ENCODE measurements at regions not wholly inside any gene's neighbourhood (a gene's known extent, or its start where the extent isn't known, plus 50 kb on each side); places are given as distances from the start of the nearest gene placed in this dataset.

DNA sequence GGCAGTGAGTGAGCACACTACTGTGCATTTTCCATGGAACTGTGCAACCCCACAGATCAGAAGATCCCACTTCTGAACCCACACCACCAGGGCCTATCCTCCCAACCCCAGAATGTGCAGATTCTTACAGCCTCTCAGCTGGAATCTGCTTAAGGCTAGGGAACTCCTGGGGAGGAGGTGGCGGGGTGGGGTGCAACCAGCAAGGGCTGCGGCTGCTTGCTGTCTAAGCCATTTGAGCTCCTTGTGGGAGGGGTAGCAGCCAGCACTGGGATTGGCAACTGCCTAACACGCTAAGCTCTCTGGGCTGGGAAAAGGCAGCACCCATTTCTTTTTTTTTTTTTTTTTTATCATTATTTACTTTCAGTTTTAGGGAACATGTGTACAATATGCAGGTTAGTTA is 353.3 kb downstream of the RAB28 start:
- DNase-seq, result no peak

DNA sequence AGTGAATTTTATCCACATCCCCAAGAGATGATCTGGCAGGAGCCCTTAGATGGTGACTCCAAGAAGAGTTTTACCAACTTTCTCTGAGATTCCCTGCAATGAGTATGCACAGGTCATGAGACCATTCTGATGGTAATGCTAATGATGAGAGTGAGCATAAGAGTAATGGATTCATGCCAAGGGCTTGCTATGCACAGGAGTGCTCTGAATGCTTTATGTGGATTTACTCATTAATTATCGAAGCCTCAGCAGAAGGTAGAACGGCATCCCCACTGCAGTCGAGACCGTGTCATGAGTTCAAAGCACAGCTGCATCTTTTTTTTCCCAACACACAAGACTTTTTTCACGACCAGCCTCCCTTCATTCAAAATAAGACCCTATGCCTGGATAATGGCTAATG is 355.0 kb downstream of the RAB28 start:
- DNase-seq, result no peak

DNA sequence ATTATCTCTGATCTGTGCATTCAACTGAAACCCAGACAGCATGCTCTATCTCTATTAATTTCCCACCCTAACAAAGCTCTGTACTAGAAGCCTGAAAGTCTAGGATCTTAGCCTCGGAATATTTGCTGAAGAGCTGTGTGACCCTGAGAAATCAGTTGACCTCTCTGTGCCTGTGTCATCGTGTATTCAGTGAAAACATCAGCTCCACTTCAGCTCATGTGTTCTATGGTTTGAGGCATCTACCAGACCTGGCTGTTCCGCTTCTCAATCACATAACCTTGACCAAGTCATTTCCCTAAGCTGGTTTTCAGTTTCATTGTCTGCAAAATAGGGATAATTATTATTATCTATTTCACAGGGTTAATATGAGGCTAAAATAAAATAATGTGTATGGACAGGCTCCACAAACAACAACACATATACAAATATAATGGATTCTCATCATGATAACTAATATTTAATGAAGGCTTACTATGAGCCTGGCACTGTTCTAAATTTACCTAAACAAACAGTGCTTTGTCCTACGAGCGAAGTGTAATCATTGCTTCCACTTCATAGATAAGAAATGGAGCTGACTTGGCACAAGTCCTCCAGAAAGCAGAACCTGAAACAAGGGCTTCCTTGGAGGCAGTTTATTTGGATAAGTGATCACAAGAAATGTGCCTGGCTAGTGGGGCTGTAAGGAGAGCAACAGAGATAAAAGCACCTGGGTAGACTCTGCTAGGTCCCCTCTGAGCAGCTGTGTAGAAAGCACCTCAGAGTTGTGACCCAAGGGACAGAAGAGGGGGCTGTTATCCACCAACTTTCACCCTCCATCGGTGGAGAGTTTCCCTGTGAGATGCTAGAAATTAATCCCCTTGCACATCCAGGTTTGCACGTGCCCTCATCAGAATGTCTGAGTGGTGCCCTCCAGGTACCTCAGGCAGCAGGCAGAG is 356.9 kb downstream of the RAB28 start:
- no peak for DNase-seq

DNA sequence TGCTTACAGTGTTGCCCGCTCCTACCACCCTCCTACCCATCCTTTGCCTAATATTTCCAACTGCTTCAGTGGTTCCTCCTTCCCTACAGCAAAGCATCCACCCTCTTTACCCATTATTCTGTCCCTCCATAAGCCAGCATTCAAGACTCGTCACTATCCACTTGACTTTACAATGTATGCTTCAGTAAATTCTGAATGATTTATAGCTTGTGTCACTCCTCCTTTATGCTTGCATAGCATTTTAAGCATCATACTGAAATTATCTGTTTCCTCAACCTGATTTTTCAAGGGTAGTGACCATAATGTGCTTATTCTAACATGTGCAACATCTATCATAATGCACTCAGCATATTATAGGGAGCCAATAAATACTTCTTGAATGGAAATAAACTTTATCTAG is 365.5 kb downstream of the RAB28 start:
- no peak for DNase-seq

DNA sequence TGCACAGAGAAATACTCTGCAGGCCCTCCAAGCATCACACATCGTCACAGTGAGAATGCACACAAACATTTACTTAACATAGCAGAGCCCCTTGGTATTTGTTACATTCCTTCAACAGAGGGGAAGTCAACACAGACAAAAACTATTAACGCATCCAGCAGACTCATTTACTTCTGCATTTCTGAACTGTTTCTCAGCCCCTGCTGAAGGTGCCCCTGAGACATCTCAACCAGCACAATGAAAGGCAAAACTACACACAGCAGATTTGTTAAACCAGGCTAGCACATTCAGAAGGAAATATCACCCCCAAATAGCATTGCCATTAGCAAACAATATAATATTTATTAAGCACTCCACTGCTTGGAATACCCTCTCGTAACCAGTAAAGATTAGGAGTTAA is 367.0 kb downstream of the RAB28 start:
- DNase-seq, result no peak

DNA sequence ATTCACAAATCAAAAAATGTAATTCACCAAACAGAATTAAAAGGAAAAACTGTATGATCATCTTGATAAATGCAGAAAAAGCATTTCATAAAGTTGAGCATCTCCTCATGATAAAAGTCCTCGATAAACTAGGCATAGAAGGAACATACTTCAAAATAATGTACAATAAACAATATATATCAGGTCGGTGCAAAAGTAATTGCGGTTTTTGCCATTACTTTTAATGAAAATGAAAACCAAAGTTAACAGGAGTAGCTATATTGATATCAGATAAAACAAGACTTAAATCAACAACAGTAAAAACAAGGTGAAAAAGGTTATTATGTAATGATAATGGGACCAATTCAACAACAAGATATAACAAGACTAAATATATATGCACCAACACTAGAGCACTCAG is 372.1 kb downstream of the RAB28 start:
- no peak for DNase-seq

DNA sequence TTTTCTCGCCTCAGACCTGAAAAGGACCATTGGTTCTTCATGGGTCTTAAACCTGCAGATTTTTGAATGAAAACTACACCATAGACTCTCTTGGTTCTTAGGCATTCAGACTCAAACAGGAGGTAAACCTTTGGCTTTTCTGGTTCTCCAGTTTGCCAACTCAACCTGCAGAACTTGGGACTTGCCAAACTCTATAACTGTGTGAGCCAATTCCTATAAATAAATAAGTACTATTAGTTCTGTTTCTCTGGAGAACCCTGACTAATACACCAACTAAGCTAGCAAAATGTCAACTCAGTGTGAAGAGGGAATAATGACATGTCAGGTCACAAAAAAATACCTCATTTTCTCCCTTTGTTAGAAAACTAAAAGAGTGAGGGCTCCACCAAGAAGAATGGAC is 374.6 kb downstream of the RAB28 start:
- no peak for DNase-seq

DNA sequence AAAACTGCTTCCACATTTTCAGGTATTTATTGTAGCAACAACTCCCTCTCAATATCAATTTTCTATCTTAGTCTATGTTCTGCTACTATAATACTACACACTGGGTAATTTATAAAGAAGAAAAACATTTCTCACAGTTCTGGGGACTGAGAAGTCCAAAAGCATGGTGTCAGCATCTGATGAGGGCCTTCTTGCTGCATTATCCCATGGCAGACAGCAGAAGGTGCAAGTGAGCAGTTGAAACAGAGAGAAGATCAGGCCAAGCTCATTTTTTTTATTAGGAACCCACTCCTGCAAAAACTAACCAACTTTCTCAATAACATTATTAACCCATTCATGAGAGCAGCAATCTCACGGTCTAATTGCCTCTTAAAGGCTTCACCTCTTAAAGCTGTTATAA is 376.0 kb downstream of the RAB28 start:
- no peak for DNase-seq

DNA sequence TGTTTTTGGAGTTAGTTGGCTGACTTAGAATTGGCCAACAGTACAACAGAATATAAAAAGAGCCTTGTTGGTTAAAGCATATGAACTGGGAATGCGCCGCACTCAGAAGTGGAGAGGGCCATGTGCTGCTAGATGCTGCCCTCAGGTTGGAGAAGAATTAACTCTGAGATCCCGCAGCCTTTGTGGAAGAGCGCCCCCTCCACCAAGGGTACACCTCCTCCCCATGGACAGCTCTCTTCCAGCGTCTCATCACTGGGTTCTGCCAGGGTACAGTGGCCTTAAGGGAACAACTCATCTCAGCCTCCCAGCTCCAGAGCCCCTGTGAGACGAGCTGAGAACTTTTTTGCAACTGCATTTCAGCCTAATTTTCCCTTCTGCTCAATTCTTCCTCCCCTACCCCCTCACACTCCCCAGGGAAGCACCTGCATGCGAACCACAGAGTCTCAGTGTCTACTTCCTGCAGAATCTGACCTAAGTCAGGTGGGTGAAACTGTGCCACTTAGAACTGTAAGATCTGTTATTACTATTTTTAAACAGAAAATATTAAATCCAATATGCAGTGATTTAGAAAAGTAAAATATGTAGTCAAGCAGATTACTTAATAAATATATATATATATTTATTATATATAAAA is 380.6 kb downstream of the RAB28 start:
- no peak for DNase-seq

DNA sequence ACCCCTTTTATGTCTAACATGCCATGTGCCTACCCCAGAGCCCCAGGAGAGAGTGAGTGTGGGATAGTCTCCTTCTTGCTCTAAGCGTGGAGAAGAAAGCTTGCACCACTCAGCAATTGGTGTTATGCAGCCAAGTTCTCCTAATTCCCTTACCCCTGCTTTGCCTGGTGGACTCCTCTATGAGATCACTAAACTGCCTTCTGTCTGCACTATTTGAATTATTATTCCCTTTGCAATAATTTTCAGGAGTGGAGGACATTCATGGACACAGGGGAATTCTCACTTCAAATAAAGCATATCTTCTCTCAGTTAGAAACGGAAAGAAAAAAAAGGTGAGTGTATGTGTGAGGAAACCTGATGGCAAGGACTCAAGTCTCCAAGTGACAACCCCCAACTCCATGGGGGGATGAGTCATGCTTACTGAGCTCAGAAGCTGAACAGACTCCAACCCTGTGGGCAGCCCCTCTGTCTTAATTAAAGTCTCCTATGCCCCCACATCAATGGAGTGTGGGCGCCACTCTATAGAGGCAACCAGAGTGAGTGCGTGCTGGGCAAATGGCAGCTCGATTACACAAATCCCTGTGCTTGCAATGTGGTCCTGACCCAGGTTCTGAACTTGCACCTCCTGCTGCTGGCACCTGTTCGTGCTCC is 381.9 kb downstream of the RAB28 start:
- no peak for DNase-seq

DNA sequence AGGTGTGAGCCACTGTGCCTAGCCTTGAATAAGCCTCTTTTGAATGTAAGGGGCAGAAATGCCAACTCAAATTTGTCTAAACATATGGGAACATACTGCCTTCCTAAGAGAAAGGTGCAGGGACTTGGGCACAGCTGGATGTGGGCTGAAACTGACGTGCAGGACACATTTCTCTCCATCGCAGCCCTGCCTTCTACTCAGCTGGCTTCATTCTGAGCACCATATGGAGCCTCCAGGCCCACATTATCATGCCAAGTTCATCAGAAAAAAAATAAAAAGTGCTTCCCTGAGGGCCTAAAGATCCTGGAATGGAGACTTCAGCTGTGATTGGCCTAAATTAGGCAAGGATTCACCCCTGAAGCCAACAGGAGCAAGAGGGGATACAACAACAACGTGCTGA is 386.2 kb downstream of the RAB28 start:
- DNase-seq, result no peak

DNA sequence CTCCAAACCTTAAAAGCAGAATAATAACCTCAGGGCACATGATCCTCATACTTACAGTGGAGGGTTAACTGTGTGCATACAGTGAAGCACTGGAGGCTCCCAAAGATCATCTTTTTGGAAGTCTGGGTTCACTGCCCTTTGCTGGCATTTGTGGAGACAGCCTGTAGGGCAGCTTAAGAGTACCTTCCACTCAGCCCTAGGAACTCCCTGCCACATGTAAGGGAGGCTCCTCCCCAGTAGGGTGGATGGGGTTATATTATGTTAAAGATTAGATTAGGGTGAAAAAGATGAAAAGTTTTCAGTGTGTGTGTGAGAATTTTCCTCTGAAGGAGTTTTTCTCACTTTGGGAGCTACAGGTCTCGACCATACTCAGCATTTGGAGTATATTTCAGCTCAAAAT is 388.4 kb downstream of the RAB28 start:
- no peak for DNase-seq

DNA sequence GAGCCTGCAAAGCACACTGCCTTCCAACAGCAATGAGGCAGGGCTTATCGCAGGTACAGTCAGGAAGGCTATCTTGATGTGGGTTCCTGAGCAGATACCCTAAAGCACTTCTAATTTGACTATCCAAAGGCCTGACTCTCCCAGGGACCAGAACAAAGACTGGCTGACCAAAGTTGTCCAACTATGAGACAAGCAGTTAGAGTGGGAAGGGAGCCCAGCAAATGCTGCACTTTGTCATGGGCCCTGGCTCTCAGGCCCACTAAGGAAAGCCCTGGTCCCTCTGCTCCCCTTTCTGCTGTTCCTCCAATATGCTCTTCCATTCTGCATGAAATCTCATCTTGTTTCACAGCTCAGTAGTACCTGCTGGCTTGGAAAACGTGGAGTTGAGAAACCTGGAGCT is 391.0 kb downstream of the RAB28 start:
- DNase-seq, result no peak

DNA sequence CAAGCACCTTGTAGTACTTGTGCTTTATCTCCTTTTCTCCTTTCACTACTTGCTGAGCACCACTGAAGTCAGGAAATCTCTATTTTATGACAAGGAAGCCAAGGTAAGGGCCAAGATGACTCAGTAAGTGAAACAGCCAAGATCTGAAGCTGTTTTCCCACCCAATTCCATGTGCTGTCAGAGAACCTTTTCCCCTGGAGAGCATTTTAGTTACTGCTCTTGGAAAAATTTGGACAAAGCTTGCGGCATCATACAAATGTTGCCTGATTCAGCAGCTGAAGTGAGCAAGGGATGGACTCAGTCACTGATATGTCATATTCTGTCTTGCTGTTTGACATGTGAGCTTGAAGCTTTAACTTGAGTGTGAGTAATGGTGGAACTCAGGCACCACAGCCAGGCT is 391.4 kb downstream of the RAB28 start:
- DNase-seq, result no peak

DNA sequence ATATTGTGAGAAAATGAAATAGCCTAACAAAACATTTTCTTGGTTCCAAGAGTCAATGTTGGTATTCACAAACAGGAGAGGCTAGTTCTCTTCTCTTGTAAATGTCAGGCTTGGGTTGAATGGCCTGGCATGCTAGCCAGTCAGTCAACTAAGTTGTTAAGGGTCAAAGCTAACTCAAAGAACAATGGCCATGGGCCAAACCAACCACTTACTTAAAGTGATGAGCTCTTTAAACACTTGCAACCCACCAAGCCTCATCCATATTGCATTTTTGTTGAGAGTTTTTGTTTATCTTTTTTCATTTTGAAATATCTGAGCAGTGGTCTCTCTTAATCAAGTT is 394.5 kb downstream of the RAB28 start:
- DNase-seq, result no peak

DNA sequence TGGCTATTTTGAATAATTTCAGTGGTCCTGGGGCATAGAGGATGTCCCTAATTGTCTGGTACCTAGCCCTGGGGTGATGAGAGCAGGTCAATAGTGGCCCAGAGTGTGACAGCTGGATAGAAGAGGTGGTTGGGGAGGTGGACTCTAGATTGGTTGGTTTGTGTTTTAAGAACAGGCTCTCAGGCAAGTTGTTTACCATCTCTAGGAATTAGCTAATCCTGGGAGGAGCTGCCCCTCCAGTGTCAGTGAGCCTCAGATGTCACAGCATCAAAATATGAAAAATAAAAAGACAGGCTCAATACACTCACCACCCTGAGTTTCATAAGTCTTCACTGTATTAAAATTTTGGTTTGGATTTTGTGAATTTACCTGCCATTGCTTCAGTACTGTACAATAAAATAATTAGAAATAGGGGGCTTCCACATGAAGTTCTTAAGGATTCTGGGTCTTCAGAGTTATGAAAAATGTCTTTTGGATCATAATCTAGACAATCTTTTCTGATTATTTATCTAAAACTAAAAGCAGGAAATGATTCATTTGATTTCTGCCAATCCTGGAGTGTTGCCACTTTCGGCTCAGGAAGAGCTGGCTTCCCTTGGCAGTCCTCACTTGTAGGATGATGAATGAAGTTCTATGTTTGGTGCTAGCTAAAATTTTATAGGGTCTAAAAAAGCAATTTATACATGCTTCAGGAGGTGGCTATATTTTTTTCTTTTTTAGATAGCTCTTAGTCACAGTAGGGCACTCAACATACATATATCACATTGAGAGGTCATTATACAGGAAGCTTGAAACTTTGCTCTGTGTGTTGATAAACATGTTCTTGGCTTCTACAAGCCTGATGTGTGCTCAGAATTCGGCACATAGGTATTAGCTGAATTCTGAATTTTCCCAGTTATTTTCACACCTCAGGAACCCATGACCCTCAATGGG is 395.1 kb downstream of the RAB28 start:
- DNase-seq, result peak in 4 of 51 donors; percentile 0 to 5 (median 2)

DNA sequence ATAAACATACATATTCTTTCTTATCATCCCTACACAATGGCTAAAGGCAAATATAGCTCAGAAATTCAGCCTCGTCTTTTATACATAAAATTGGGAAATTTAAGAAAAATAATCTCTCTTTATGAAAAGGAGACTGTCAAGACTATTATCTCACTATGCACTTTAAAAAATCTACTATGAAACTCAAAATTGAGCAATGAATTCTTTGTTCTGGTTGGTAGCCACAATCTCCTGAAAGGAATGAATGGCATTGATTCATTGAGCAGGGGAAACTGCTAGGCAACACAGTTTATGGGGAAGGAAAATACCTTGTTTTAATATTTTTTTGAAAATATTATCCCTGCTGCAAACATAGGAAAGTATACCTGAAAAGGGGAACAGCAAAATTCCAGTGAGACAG is 397.1 kb downstream of the RAB28 start:
- no peak for DNase-seq

DNA sequence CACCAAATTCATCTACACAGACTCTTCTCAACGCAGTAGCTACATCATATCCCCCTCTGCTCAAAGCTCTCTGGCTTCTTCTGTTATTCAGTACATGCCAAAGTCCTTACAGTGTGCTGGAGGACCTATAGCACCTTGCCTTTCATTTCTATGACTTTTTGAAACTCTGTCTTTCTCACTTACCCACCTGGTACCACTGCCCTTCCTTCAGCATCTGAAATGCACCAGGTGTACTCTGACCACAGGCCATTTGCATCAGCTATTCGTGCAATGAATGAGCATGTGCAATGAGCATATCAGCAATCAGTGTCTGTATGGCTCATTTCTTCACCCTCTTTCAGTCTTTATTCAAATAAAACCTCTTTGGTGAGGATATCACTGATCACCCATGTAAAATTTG is 399.9 kb downstream of the RAB28 start:
- no peak for DNase-seq

DNA sequence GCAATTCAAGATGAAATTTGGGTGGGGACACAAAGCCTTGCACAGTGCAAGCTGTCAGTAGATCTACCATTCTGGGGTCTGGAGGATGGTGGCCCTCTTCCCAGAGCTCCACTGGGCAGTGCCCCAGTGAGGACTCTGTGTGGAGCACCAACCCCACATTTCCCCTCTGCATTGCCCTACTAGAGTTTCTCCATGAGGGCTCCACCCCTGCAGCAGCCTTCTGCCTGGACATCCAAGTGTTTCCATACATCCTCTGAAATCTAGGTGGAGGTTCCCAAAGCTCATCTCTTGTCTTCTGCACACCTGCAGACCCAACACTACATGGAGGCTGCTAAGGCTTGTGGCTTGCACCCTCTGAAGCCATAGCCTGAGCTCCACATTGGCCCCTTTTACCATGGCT is 402.3 kb downstream of the RAB28 start:
- no peak for DNase-seq

DNA sequence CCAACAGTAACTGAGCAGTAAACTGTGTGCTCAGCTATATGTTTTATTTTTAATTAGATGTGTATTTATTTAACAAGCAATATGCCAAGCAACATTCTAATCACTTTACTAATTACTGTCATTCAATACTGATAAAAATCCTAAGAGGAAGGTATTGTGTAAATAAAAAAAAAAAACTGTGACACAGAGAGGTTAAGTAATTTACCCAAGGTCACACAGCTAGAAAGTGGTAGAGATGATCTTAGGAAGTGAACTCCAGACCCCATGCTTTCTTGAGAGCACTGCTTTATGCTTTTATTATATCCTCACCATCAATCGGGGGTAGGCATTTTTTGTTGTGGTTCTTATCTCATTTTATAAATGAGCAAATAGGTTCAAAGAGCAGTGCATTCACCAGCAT is 417.1 kb downstream of the RAB28 start:
- DNase-seq, result no peak

DNA sequence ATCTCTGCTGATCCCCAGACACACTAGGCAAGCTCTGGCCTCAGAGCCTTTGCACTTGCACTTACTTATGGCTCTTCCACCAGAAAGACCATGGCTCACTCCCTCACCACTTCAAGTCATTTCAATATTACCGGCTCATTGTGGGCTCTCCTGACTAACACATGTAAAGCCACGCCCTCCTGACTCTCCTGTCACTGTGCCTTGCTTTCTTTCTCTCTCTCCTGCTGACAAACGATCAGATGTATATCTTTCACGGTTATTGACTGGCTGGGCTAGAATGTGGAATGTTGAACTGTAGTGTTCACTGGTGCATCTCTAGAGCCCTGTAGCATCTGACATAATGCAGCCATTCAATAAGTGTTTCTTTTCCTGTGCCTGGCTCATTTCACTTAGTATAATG is 425.1 kb downstream of the RAB28 start:
- no peak for DNase-seq

All from hypothalamus (tissue), 51 donors.